GM23338 (cell line): ENCODE measurements at regions not wholly inside any gene's neighbourhood (a gene's known extent, or its start where the extent isn't known, plus 50 kb on each side); places are given as distances from the start of the nearest gene placed in this dataset.

Experiments
- ATAC-seq: fragments of 200-7000 bp; cut with Tn5 transposase; 3 replicates; pipeline ENCODE4 v1.9.1; 2020
- DNase-seq: peaks from one replicate; pipeline ENCODE4 v3.0.0-alpha.2; 2015; ENCODE audit warnings: low spot score
- H2AFZ ChIP-seq: fragments of 200-600 bp; sonication (generic); 2 replicates; pipeline ENCODE4 v1.8.0; 2016; ENCODE audit warnings: antibody characterized with exemption, mild to moderate bottlenecking, moderate library complexity
- H3F3A ChIP-seq: fragments of 200-600 bp; sonication (generic); replicated peaks from 2 replicates; pipeline ENCODE4 v1.8.0; 2017; ENCODE audit warnings: antibody characterized with exemption, mixed run types, low read depth
- H3K27ac ChIP-seq: fragments of 200-600 bp; sonication (generic); 2 replicates; pipeline ENCODE4 v1.6.1; 2016; ENCODE audit warnings: low read depth
- H3K27me3 ChIP-seq: fragments of 200-600 bp; sonication (generic); 2 replicates; pipeline ENCODE4 v1.8.0; 2016; ENCODE audit warnings: mild to moderate bottlenecking, mixed run types, moderate library complexity; ENCODE audit not compliant: insufficient read depth
- H3K36me3 ChIP-seq: fragments of 200-600 bp; sonication (generic); 2 replicates; pipeline ENCODE4 v1.8.0; 2016; ENCODE audit warnings: mild to moderate bottlenecking; ENCODE audit not compliant: insufficient read depth
- H3K4me1 ChIP-seq: fragments of 200-600 bp; sonication (generic); 2 replicates; pipeline ENCODE4 v1.8.0; 2016; ENCODE audit warnings: mild to moderate bottlenecking, moderate library complexity; ENCODE audit not compliant: insufficient read depth
- H3K4me2 ChIP-seq: fragments of 200-600 bp; sonication (generic); 2 replicates; pipeline ENCODE4 v1.7.1; 2017; ENCODE audit warnings: mixed run types
- H3K4me3 ChIP-seq: fragments of 200-600 bp; sonication (generic); 2 replicates; pipeline ENCODE4 v1.6.1; 2016; ENCODE audit warnings: mixed run types
- H3K79me2 ChIP-seq: fragments of 200-600 bp; sonication (generic); replicated peaks from 2 replicates; pipeline ENCODE4 v1.8.0; 2017; ENCODE audit warnings: mild to moderate bottlenecking; ENCODE audit not compliant: insufficient read depth
- H3K9me2 ChIP-seq: fragments of 200-600 bp; sonication (generic); 2 replicates; pipeline ENCODE4 v1.8.0; 2017; ENCODE audit not compliant: insufficient read depth
- H4K20me1 ChIP-seq: fragments of 200-600 bp; sonication (generic); replicated peaks from 2 replicates; pipeline ENCODE4 v1.8.0; 2017; ENCODE audit warnings: mild to moderate bottlenecking; ENCODE audit not compliant: insufficient read depth
- H3K27ac Mint-ChIP-seq: 2 replicates; pipeline ENCODE4 v1.8.0; 2020; ENCODE audit warnings: inconsistent platforms, mild to moderate bottlenecking, moderate library complexity, mixed read lengths
- H3K27me3 Mint-ChIP-seq: 3 replicates; pipeline ENCODE4 v1.8.0; 2022; ENCODE audit warnings: low read depth, mild to moderate bottlenecking, moderate library complexity, mixed read lengths, inconsistent platforms; ENCODE audit not compliant: insufficient read depth, poor library complexity
- H3K36me3 Mint-ChIP-seq: 3 replicates; pipeline ENCODE4 v1.8.0; 2021; ENCODE audit warnings: low read depth, mild to moderate bottlenecking, inconsistent platforms, moderate library complexity, mixed read lengths
- H3K4me1 Mint-ChIP-seq: 3 replicates; pipeline ENCODE4 v1.8.0; 2020; ENCODE audit warnings: mild to moderate bottlenecking, inconsistent platforms, mixed read lengths
- H3K4me3 Mint-ChIP-seq: 3 replicates; pipeline ENCODE4 v1.8.0; 2021; ENCODE audit warnings: moderate library complexity, mild to moderate bottlenecking, inconsistent platforms, mixed read lengths
- H3K9me3 Mint-ChIP-seq: 3 replicates; pipeline ENCODE4 v1.8.0; 2020; ENCODE audit warnings: moderate library complexity, mild to moderate bottlenecking, inconsistent platforms, mixed read lengths
- CTCF ChIP-seq, 2 experiments: fragments of 200-600 bp in 1 of 2; sonication (generic) in 1 of 2; conservative IDR thresholded peaks; 2 replicates each; pipeline versions ENCODE4 v1.5.1 to v1.6.1; 2016 to 2017; ENCODE audit warnings: antibody characterized with exemption in 2 of 2, low read depth in 2 of 2, mild to moderate bottlenecking in 2 of 2, moderate library complexity in 1 of 2
- EZH2phosphoT487 ChIP-seq: fragments of 200-600 bp; sonication (generic); IDR thresholded peaks from one replicate; pipeline ENCODE4 v1.8.1; 2018; ENCODE audit warnings: antibody characterized with exemption; ENCODE audit not compliant: unreplicated experiment
- NANOG ChIP-seq: IDR thresholded peaks from 2 replicates; pipeline ENCODE4 v1.6.1; 2016; ENCODE audit warnings: antibody characterized with exemption, borderline replicate concordance
- POLR2AphosphoS5 ChIP-seq: IDR thresholded peaks from 2 replicates; pipeline ENCODE4 v1.6.1; 2016; ENCODE audit warnings: antibody characterized with exemption, low read depth
- REST ChIP-seq: IDR thresholded peaks from one replicate; pipeline ENCODE4 v1.6.1; 2018; ENCODE audit warnings: antibody characterized with exemption; ENCODE audit not compliant: unreplicated experiment
- STAT1 ChIP-seq: IDR thresholded peaks from one replicate; pipeline ENCODE4 v1.6.1; 2016; ENCODE audit warnings: antibody characterized with exemption; ENCODE audit not compliant: unreplicated experiment

GRCh38 chr3:164450276-164450905 lies 627.9 kb downstream of the SI start:
- no peaks in the 10 kb centered on the region for H3K27me3 ChIP-seq
- H3K79me2 ChIP-seq: no peaks in the 10 kb centered on the region
- no peak overlapping the region for H3K27ac Mint-ChIP-seq
- no peak for TF ChIP-seq STAT1
- TF ChIP-seq POLR2AphosphoS5: no peak
- peak overlapping the region; percentile 98 for H2AFZ ChIP-seq
- H4K20me1 ChIP-seq: no peaks in the 10 kb centered on the region
- H3F3A ChIP-seq: no peaks in the 10 kb centered on the region
- H3K36me3 Mint-ChIP-seq: peaks cover 10% of the 10 kb centered on the region; the same call in 1 of the 3 replicates
- H3K27me3 Mint-ChIP-seq: peaks cover 3% of the 10 kb centered on the region
- H3K4me1 Mint-ChIP-seq: peaks cover 6% of the 10 kb centered on the region; the same call in 2 of the 3 replicates
- ATAC-seq (no peak), DNase-seq (no peak)
- H3K9me3 Mint-ChIP-seq: peaks cover 17% of the 10 kb centered on the region
- no peak overlapping the region for H3K4me2 ChIP-seq
- H3K27ac ChIP-seq: no peak overlapping the region
- H3K4me3 Mint-ChIP-seq: no peak overlapping the region
- H3K36me3 ChIP-seq: no peaks in the 10 kb centered on the region; the same call in 1 of the 2 replicates
- H3K4me3 ChIP-seq: no peak overlapping the region
- peaks cover 4% of the 10 kb centered on the region for H3K9me2 ChIP-seq
- H3K4me1 ChIP-seq: peaks cover 6% of the 10 kb centered on the region; the same call in 1 of the 2 replicates

GRCh38 chr3:164419220-164419619 lies 659.1 kb downstream of the SI start:
- TF ChIP-seq EZH2phosphoT487: no peak
- TF ChIP-seq NANOG: no peak
- TF ChIP-seq REST: no peak
- TF ChIP-seq STAT1: no peak
- no peak for TF ChIP-seq POLR2AphosphoS5
- no peak for TF ChIP-seq CTCF (conservative IDR thresholded peaks at IDR 0.05; ENCODE audit: low read depth in 2 of 2)
- Histone ChIP-seq H4K20me1 (no peaks in the 10 kb centered on the region), H3F3A (no peaks in the 10 kb centered on the region), H3K79me2 (no peaks in the 10 kb centered on the region), H3K9me2 (no peaks in the 10 kb centered on the region), H3K27ac (no peak overlapping the region), H3K4me2 (no peak overlapping the region), H2AFZ (no peak overlapping the region), H3K4me1 (no peaks in the 10 kb centered on the region), H3K36me3 (no peaks in the 10 kb centered on the region), H3K4me3 (no peak overlapping the region), H3K27me3 (no peaks in the 10 kb centered on the region)
- Mint-ChIP-seq H3K4me3 (no peak overlapping the region), H3K9me3 (no peaks in the 10 kb centered on the region; the same call in 2 of the 3 replicates), H3K27ac (no peak overlapping the region), H3K4me1 (peaks cover 3% of the 10 kb centered on the region; the same call in 1 of the 3 replicates), H3K36me3 (no peaks in the 10 kb centered on the region), H3K27me3 (no peaks in the 10 kb centered on the region)
- no peak for DNase-seq
- no peak for ATAC-seq
